Small intestine (tissue), 7 donors: ENCODE measurements at regions not wholly inside any gene's neighbourhood (a gene's known extent, or its start where the extent isn't known, plus 50 kb on each side); places are given as distances from the start of the nearest gene placed in this dataset.

Source experiments
- DNase-seq, 2 donors: peaks; one replicate each; pipeline versions ENCODE4 v3.0.0 to v3.0.0-alpha.2; 2013
- FAIRE-seq: peaks from 2 replicates; lab custom pipeline; 2012; peaks lifted over from hg19 to GRCh38; lab: Jason Lieb, UNC
- H3K27ac ChIP-seq, 3 donors: one replicate each; pipeline ENCODE4 v1.5.1; 2013; ENCODE audit warnings: low read length in 2 of 3, mild to moderate bottlenecking in 2 of 3, control low read depth in 1 of 3, inconsistent platforms in 1 of 3, low read depth in 1 of 3, moderate library complexity in 1 of 3
- H3K27me3 ChIP-seq, 3 donors: one replicate each; pipeline ENCODE4 v1.6.1; 2013; ENCODE audit warnings: low read length in 3 of 3, inconsistent platforms in 1 of 3; ENCODE audit not compliant: control insufficient read depth in 3 of 3, insufficient read depth in 3 of 3
- H3K36me3 ChIP-seq, 3 donors: one replicate each; pipeline ENCODE4 v1.6.1; 2013; ENCODE audit warnings: low read length in 3 of 3, inconsistent platforms in 1 of 3, low read depth in 1 of 3, mild to moderate bottlenecking in 1 of 3, moderate library complexity in 1 of 3; ENCODE audit not compliant: control insufficient read depth in 3 of 3, insufficient read depth in 2 of 3
- H3K4me1 ChIP-seq, 3 donors: one replicate each; pipeline ENCODE4 v1.6.1; 2013; ENCODE audit warnings: low read length in 2 of 3, inconsistent platforms in 1 of 3, low read depth in 1 of 3, mild to moderate bottlenecking in 1 of 3, moderate library complexity in 1 of 3; ENCODE audit not compliant: control insufficient read depth in 3 of 3, insufficient read depth in 2 of 3
- H3K4me3 ChIP-seq, 3 donors: one replicate each; pipeline ENCODE4 v1.5.1; 2013; ENCODE audit warnings: low read length in 3 of 3, control low read depth in 1 of 3, inconsistent platforms in 1 of 3, low read depth in 1 of 3, mild to moderate bottlenecking in 1 of 3, moderate library complexity in 1 of 3
- H3K9me3 ChIP-seq, 2 donors: one replicate each; pipeline ENCODE4 v1.6.1; 2013; ENCODE audit warnings: low read depth in 1 of 2, low read length in 1 of 2; ENCODE audit not compliant: control insufficient read depth in 2 of 2, insufficient read depth in 1 of 2
- WGBS, 3 donors: extraction: QIAGEN DNeasy Blood & Tissue Kit; methylation state at CpG; one replicate each; pipeline ENCODE4 v1.1.7; 2013; 5-methylcytosine and 5-hydroxymethylcytosine counted together
- donor health status: healthy with polysubstance abuse.
- donor health status: control.
- donor health status: control.
- donor health status: Bipolar disorder and iron deficiency.
- donor health status: healthy.

GRCh38 chr17:14442798-14443528 lies 142.1 kb downstream of the HS3ST3B1 start:
- no peak for DNase-seq
- no peak for FAIRE-seq
- Histone ChIP-seq H3K27ac (no peak overlapping the region), H3K36me3 (no peaks in the 10 kb centered on the region), H3K4me1 (no peaks in the 10 kb centered on the region), H3K9me3 (no peaks in the 10 kb centered on the region), H3K27me3 (no peaks in the 10 kb centered on the region), H3K4me3 (no peak overlapping the region)
- WGBS, 3 donors = 34 to 54% (median 48%) methylated on average over 4 of the region's 4 CpGs

- Histone ChIP-seq H3K4me1 (no peaks in the 10 kb centered on the region), H3K36me3 (no peaks in the 10 kb centered on the region), H3K27me3 (no peaks in the 10 kb centered on the region), H3K9me3 (no peaks in the 10 kb centered on the region), H3K27ac (no peak overlapping the region), H3K4me3 (no peak overlapping the region)
- DNase-seq = no peak
- no peak for FAIRE-seq
- 79 to 92% (median 81%) methylated on average over 4 of the region's 4 CpGs for WGBS, 3 donors
Observed at GRCh38 chr17:14437176-14437575, 136.3 kb downstream of the HS3ST3B1 start.

- Histone ChIP-seq H3K9me3 (no peaks in the 10 kb centered on the region), H3K36me3 (no peaks in the 10 kb centered on the region), H3K27me3 (no peaks in the 10 kb centered on the region), H3K27ac (no peak overlapping the region), H3K4me1 (no peaks in the 10 kb centered on the region), H3K4me3 (no peak overlapping the region)
- WGBS, 3 donors = 88 to 92% (median 89%) methylated on average over 4 of the region's 4 CpGs
- DNase-seq (no peak), FAIRE-seq (no peak)
Observed at GRCh38 chr17:14436266-14436665, 135.4 kb downstream of the HS3ST3B1 start.

DNA sequence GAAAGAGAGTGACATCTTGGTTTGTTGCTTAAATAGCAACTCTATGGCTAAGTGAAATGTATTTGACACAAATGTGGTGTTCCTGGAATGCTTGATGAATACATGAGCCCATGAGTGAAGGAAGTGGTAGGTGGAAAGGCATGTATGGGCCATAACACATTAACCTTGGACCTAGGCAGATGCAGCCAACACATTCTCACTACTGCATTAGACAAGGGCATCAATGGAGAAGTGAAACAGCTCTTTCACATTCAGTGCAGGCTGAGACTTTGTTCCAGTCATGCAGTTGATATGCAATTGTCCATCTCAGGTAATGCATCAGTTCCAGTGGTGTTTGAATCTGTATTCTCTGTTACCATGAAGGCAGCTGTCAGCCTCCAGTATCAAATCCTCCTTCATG lies 133.6 kb downstream of the HS3ST3B1 start:
- H3K27ac ChIP-seq = no peak overlapping the region
- DNase-seq (no peak), FAIRE-seq (no peak)
- no peaks in the 10 kb centered on the region for H3K9me3 ChIP-seq
- no peaks in the 10 kb centered on the region for H3K36me3 ChIP-seq
- H3K4me3 ChIP-seq = no peak overlapping the region
- H3K4me1 ChIP-seq = no peaks in the 10 kb centered on the region
- no peaks in the 10 kb centered on the region for H3K27me3 ChIP-seq

- Histone ChIP-seq H3K27ac (no peak overlapping the region), H3K36me3 (no peaks in the 10 kb centered on the region), H3K4me3 (no peak overlapping the region), H3K4me1 (peaks cover 0 to 3% (median 0%) of the 10 kb centered on the region in 3 donors), H3K9me3 (no peaks in the 10 kb centered on the region), H3K27me3 (no peaks in the 10 kb centered on the region)
- DNase-seq (no peak), FAIRE-seq (no peak)
- WGBS, 3 donors = 67 to 78% (median 78%) methylated on average over 2 of the region's 2 CpGs
Observed at GRCh38 chr17:14432079-14432478, 131.2 kb downstream of the HS3ST3B1 start.

DNA sequence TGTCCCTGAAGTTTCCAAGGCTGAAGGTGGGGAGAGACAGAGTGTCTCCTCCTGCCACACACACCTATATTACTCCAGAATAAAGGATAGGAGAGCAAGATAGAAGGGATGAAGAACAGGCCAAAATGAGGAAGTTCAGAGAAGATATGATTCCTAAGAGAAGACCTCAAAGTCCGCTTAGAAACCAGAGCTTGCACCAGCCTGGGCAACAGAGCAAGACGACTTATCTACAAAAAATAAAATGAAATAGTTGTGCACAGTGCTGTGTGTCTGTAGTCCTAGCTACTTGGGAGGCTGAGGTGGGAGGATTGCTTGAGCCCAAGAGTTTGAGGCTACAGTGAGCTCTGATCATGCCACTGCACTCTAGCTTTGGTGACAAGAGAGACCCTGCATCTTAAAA lies 128.2 kb downstream of the HS3ST3B1 start:
- Histone ChIP-seq H3K9me3 (no peaks in the 10 kb centered on the region), H3K27ac (no peak overlapping the region), H3K4me1 (peaks cover 0 to 3% (median 0%) of the 10 kb centered on the region in 3 donors), H3K27me3 (no peaks in the 10 kb centered on the region), H3K4me3 (no peak overlapping the region), H3K36me3 (no peaks in the 10 kb centered on the region)
- WGBS, 3 donors = 76 to 82% (median 76%) methylated on average over 2 of the region's 2 CpGs
- FAIRE-seq (no peak), DNase-seq (no peak)

DNA sequence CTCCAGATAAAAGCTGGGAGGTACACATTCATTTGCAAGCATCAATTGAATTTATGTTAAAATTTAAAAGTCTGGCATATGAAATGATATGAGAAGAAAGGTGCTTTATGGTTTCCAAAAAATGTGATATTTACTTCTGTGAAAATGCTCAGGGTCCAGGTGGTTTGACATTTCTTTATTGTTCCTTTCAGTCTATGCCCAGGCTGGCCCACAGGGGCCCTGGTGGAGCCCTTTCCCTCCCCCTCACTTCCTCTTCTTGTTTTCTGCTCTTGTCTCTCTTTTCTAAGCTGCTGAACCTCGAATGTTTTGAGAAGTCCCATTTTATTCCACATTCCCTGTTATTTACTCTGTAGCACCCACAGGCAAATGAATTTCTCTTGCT lies 127.8 kb downstream of the HS3ST3B1 start:
- FAIRE-seq (no peak), DNase-seq (peak in 1 of 2 donors; percentile 4)
- Histone ChIP-seq H3K4me1 (peaks cover 0 to 3% (median 0%) of the 10 kb centered on the region in 3 donors), H3K27ac (no peak overlapping the region), H3K36me3 (no peaks in the 10 kb centered on the region), H3K4me3 (no peak overlapping the region), H3K27me3 (no peaks in the 10 kb centered on the region), H3K9me3 (no peaks in the 10 kb centered on the region)
- WGBS, 3 donors = 17 to 26% (median 23%) methylated on average over 1 of the region's 1 CpG

DNA sequence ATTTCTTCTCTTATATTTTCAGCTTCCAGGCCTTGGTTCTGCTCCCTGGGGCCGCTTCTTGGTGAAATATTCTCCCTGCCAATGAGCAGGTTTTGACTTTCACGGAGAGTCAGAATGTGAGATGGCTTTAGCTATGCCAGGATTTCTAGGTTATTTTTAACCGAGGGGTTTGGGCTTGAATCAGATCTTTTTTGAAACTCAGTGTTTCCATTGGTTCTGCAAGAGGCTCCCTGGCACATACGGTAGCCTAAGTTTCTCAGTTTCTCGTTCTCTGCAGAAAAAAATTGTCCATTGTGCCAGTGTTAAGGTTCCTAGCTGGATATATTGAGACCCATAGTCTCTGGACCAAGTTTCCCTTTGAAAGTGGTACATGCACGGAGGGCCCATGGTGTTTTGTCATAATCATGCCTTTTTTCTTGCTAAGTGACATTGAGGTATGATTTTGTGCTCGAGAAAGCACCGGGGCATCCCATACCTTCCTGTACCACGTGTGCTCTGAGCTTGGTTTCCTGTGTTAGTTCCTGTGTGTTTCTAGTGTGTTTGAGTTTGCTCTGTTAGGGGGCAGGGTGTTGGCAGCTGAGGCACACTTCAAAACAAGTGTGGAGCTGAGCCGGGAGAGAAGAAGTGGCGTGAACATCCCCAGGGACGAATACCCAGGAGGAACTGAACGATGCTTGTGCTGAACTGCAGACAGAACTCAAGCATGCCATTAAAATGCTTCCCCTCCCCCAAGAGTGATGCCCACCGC lies 127.2 kb downstream of the HS3ST3B1 start:
- 47 to 53% (median 48%) methylated on average over 14 of the region's 14 CpGs for WGBS, 3 donors
- Histone ChIP-seq H3K27me3 (no peaks in the 10 kb centered on the region), H3K4me1 (peaks cover 0 to 3% (median 0%) of the 10 kb centered on the region in 3 donors), H3K27ac (no peak overlapping the region), H3K9me3 (no peaks in the 10 kb centered on the region), H3K4me3 (no peak overlapping the region), H3K36me3 (no peaks in the 10 kb centered on the region)
- FAIRE-seq = no peak
- peak in 1 of 2 donors; percentile 51 for DNase-seq
